ENCODE measurements at regions not wholly inside any gene's neighbourhood (a gene's known extent, or its start where the extent isn't known, plus 50 kb on each side); places are given as distances from the start of the nearest gene placed in this dataset.
"Not testable (repeated sequence)": the region's sequence is repeated elsewhere in the genome, so short reads cannot be mapped to it uniquely, and the experiment has no call there.

- DNase-seq (ENCODE audit: low spot score) = no peak
Observed at GRCh38 chrX:111041018-111041462, 55.0 kb upstream of the PAK3 start.

- no peak for DNase-seq (ENCODE audit: low spot score)
Observed at GRCh38 chrX:111040377-111041017, 55.5 kb upstream of the PAK3 start.

- DNase-seq (ENCODE audit: low spot score) = no peak
Observed at GRCh38 chrX:111039606-111040005, 56.4 kb upstream of the PAK3 start.

- DNase-seq (ENCODE audit: low spot score) = no peak
Observed at GRCh38 chrX:111035991-111036390, 60.0 kb upstream of the PAK3 start.

- DNase-seq (ENCODE audit: low spot score) = no peak
Observed at GRCh38 chrX:111035256-111035655, 60.7 kb upstream of the PAK3 start.

GRCh38 chrX:111022998-111023397 is 73.0 kb upstream of the PAK3 start:
- DNase-seq (ENCODE audit: low spot score) = not testable (repeated sequence)

- no peak for DNase-seq (ENCODE audit: low spot score)
Observed at GRCh38 chrX:111020283-111020682, 75.7 kb upstream of the PAK3 start.

- no peak for DNase-seq (ENCODE audit: low spot score)
Observed at GRCh38 chrX:111013778-111014455, 82.1 kb upstream of the PAK3 start.

GRCh38 chrX:111010111-111010510 is 85.9 kb upstream of the PAK3 start:
- no peak for DNase-seq (ENCODE audit: low spot score)

- DNase-seq (ENCODE audit: low spot score) = no peak
Observed at GRCh38 chrX:111009256-111009655, 86.7 kb upstream of the PAK3 start.

GRCh38 chrX:111008126-111008525 is 87.9 kb upstream of the PAK3 start:
- no peak for DNase-seq (ENCODE audit: low spot score)

- DNase-seq (ENCODE audit: low spot score) = no peak
Observed at GRCh38 chrX:111007238-111007637, 88.8 kb upstream of the PAK3 start.

GRCh38 chrX:111006116-111006515 is 89.9 kb upstream of the PAK3 start:
- no peak for DNase-seq (ENCODE audit: low spot score)

GRCh38 chrX:111005166-111005565 is 90.8 kb upstream of the PAK3 start:
- DNase-seq (ENCODE audit: low spot score) = no peak

GRCh38 chrX:111003118-111003517 is 92.9 kb upstream of the PAK3 start:
- DNase-seq (ENCODE audit: low spot score) = no peak

GRCh38 chrX:110992611-110993010 is 103.4 kb upstream of the PAK3 start:
- peak; percentile 46 for DNase-seq (ENCODE audit: low spot score)

GRCh38 chrX:110989869-110990268 is 106.1 kb upstream of the PAK3 start:
- DNase-seq (ENCODE audit: low spot score) = no peak

GRCh38 chrX:110989447-110989846 is 106.5 kb upstream of the PAK3 start:
- no peak for DNase-seq (ENCODE audit: low spot score)

- DNase-seq (ENCODE audit: low spot score) = peak; percentile 12
Observed at GRCh38 chrX:110987292-110987691, 108.7 kb upstream of the PAK3 start.

GRCh38 chrX:110985470-110985869 is 110.5 kb upstream of the PAK3 start:
- no peak for DNase-seq (ENCODE audit: low spot score)

GRCh38 chrX:110983024-110983423 is 113.0 kb upstream of the PAK3 start:
- DNase-seq (ENCODE audit: low spot score) = no peak

GRCh38 chrX:110966839-110967238 is 129.2 kb upstream of the PAK3 start:
- no peak for DNase-seq (ENCODE audit: low spot score)

GRCh38 chrX:110966091-110966454 is 129.9 kb upstream of the PAK3 start:
- DNase-seq (ENCODE audit: low spot score) = no peak
